Endodermal cell (in vitro differentiated cells): ENCODE measurements at regions not wholly inside any gene's neighbourhood (a gene's known extent, or its start where the extent isn't known, plus 50 kb on each side); places are given as distances from the start of the nearest gene placed in this dataset.

ENCODE experiments used
- DNase-seq: peaks from one replicate; pipeline ENCODE4 v3.0.0-alpha.2; 2017
- H3K27ac ChIP-seq: 2 replicates; pipeline ENCODE4 v1.5.1; 2013; ENCODE audit warnings: mild to moderate bottlenecking, low read depth, low read length, moderate library complexity
- H3K27me3 ChIP-seq: 2 replicates; pipeline ENCODE4 v1.6.1; 2013; ENCODE audit warnings: mild to moderate bottlenecking, low read length, moderate library complexity; ENCODE audit not compliant: insufficient read depth, control insufficient read depth, poor library complexity, severe bottlenecking
- H3K36me3 ChIP-seq: 2 replicates; pipeline ENCODE4 v1.7.0; 2013; ENCODE audit warnings: mild to moderate bottlenecking, low read length, moderate library complexity; ENCODE audit not compliant: control insufficient read depth, insufficient read depth
- H3K4me1 ChIP-seq: one replicate; pipeline ENCODE4 v1.7.0; 2013; ENCODE audit warnings: low read length; ENCODE audit not compliant: control insufficient read depth, insufficient read depth
- H3K4me3 ChIP-seq: 2 replicates; pipeline ENCODE4 v1.5.1; 2013; ENCODE audit warnings: mild to moderate bottlenecking, low read length, moderate library complexity
- H3K9ac ChIP-seq: 2 replicates; pipeline ENCODE4 v1.6.1; 2013; ENCODE audit warnings: mild to moderate bottlenecking, low read length, moderate library complexity; ENCODE audit not compliant: poor library complexity, severe bottlenecking; ENCODE audit errors: extremely low read depth
- H3K9me3 ChIP-seq: 2 replicates; pipeline ENCODE4 v1.6.1; 2013; ENCODE audit warnings: mild to moderate bottlenecking, low read length, moderate library complexity; ENCODE audit not compliant: control insufficient read depth
- H3K27ac Mint-ChIP-seq: 2 replicates; pipeline ENCODE4 v1.8.0; 2020; ENCODE audit warnings: mixed read lengths
- H3K27me3 Mint-ChIP-seq: 2 replicates; pipeline ENCODE4 v1.8.0; 2021; ENCODE audit warnings: mild to moderate bottlenecking, mixed read lengths; ENCODE audit not compliant: insufficient read depth
- H3K36me3 Mint-ChIP-seq: 2 replicates; pipeline ENCODE4 v1.8.0; 2020; ENCODE audit warnings: low read depth, mixed read lengths
- H3K4me1 Mint-ChIP-seq: 2 replicates; pipeline ENCODE4 v1.8.0; 2020; ENCODE audit warnings: mixed read lengths
- H3K4me3 Mint-ChIP-seq: 2 replicates; pipeline ENCODE4 v1.8.0; 2020; ENCODE audit warnings: mild to moderate bottlenecking, moderate library complexity, mixed read lengths
- H3K9me3 Mint-ChIP-seq: 2 replicates; pipeline ENCODE4 v1.8.0; 2020; ENCODE audit warnings: mild to moderate bottlenecking, mixed read lengths
- CTCF ChIP-seq: fragments of 200-600 bp; sonication (generic); conservative IDR thresholded peaks from 2 replicates; pipeline ENCODE4 v1.5.0; 2021; ENCODE audit warnings: antibody characterized with exemption, mild to moderate bottlenecking
- WGBS, 2 experiments: methylation state at CpG; one replicate each; pipeline versions ENCODE4 v1.1.5 to v1.1.7; 2013; ENCODE audit warnings: missing lambda C conversion rate in 2 of 2, mixed read lengths in 1 of 2; ENCODE audit not compliant: insufficient coverage in 1 of 2, insufficient read length in 1 of 2; 5-methylcytosine and 5-hydroxymethylcytosine counted together

- Mint-ChIP-seq H3K4me1 (no peaks in the 10 kb centered on the region), H3K27me3 (no peaks in the 10 kb centered on the region), H3K4me3 (no peak overlapping the region), H3K27ac (no peak overlapping the region), H3K9me3 (no peaks in the 10 kb centered on the region), H3K36me3 (no peaks in the 10 kb centered on the region)
- H3K9me3 ChIP-seq: no peaks in the 10 kb centered on the region
- WGBS, 2 experiments: 90 to 100% methylated on average over 4 to 6 of the region's 6 CpGs
- no peaks in the 10 kb centered on the region for H3K36me3 ChIP-seq
- no peak for TF ChIP-seq CTCF
- no peak overlapping the region for H3K4me3 ChIP-seq
- DNase-seq: no peak
- no peak overlapping the region for H3K9ac ChIP-seq
- no peak overlapping the region for H3K27ac ChIP-seq
- no peaks in the 10 kb centered on the region for H3K27me3 ChIP-seq
- H3K4me1 ChIP-seq: no peaks in the 10 kb centered on the region
Measured at GRCh38 chr15:95341686-95342085, 988.8 kb upstream of the NR2F2 start.

- H3K4me3 ChIP-seq: no peak overlapping the region
- no peaks in the 10 kb centered on the region for H3K36me3 ChIP-seq
- Mint-ChIP-seq H3K9me3 (no peaks in the 10 kb centered on the region), H3K4me1 (peaks cover 4% of the 10 kb centered on the region), H3K4me3 (no peak overlapping the region), H3K36me3 (no peaks in the 10 kb centered on the region), H3K27me3 (no peaks in the 10 kb centered on the region), H3K27ac (no peak overlapping the region)
- H3K27me3 ChIP-seq: no peaks in the 10 kb centered on the region
- no peak overlapping the region for H3K9ac ChIP-seq
- H3K9me3 ChIP-seq: no peaks in the 10 kb centered on the region
- no peak overlapping the region for H3K27ac ChIP-seq
- 86 to 87% methylated on average over 3 to 4 of the region's 4 CpGs for WGBS, 2 experiments
- peaks cover 4% of the 10 kb centered on the region for H3K4me1 ChIP-seq
- TF ChIP-seq CTCF: no peak
- DNase-seq: no peak
Measured at GRCh38 chr15:95345867-95346266, 984.6 kb upstream of the NR2F2 start.

- Histone ChIP-seq H3K4me1 (peaks cover 4% of the 10 kb centered on the region), H3K9me3 (no peaks in the 10 kb centered on the region), H3K27me3 (no peaks in the 10 kb centered on the region), H3K9ac (no peak overlapping the region), H3K4me3 (no peak overlapping the region), H3K27ac (no peak overlapping the region), H3K36me3 (no peaks in the 10 kb centered on the region)
- H3K27ac Mint-ChIP-seq: no peak overlapping the region
- H3K27me3 Mint-ChIP-seq: no peaks in the 10 kb centered on the region
- H3K36me3 Mint-ChIP-seq: no peaks in the 10 kb centered on the region
- H3K4me3 Mint-ChIP-seq: no peak overlapping the region
- no peak for TF ChIP-seq CTCF
- peaks cover 4% of the 10 kb centered on the region for H3K4me1 Mint-ChIP-seq
- H3K9me3 Mint-ChIP-seq: no peaks in the 10 kb centered on the region
- no peak for DNase-seq
- 78 to 85% methylated on average over 3 to 5 of the region's 5 CpGs for WGBS, 2 experiments
Measured at GRCh38 chr15:95346721-95347475, 983.6 kb upstream of the NR2F2 start.
